PC-9 (cell line): ENCODE measurements at regions not wholly inside any gene's neighbourhood (a gene's known extent, or its start where the extent isn't known, plus 50 kb on each side); places are given as distances from the start of the nearest gene placed in this dataset.
"Not testable (repeated sequence)": the region's sequence is repeated elsewhere in the genome, so short reads cannot be mapped to it uniquely, and the experiment has no call there.

ENCODE experiments used
- BruUV-seq: library from RNA; stranded (reverse); fragments of 400-500 nt; replicated peaks from 2 replicates; lab custom pipeline; 2021; lab: Mats Ljungman, UMichigan
- CTCF ChIA-PET: fragments of 300-600 bp; sonication (Branson Sonifier 250); formaldehyde crosslinking; loops from one replicate; lab custom pipeline; 2022; ENCODE audit warnings: antibody characterized with exemption; lab: Charles Lee
- POLR2A ChIA-PET: fragments of 300-600 bp; sonication (Branson Sonifier 250); formaldehyde crosslinking; loops from one replicate; lab custom pipeline; 2022; ENCODE audit warnings: antibody characterized with exemption; ENCODE audit not compliant: unreplicated experiment; lab: Charles Lee
- DNase-seq, 2 experiments: peaks; one replicate each; pipeline versions ENCODE4 v3.0.0 to v3.0.0-alpha.2; 2015 to 2022; ENCODE audit warnings: mixed read lengths in 1 of 2
- H2AFZ ChIP-seq: fragments of 200-600 bp; sonication (generic); 2 replicates; pipeline ENCODE4 v1.8.1; 2017; ENCODE audit warnings: antibody characterized with exemption
- H3F3A ChIP-seq: fragments of 200-600 bp; sonication (generic); 2 replicates; pipeline ENCODE4 v1.8.1; 2017; ENCODE audit warnings: antibody characterized with exemption, mild to moderate bottlenecking, low read depth; ENCODE audit not compliant: insufficient read depth
- H3K27ac ChIP-seq: fragments of 200-600 bp; sonication (generic); 2 replicates; pipeline ENCODE4 v1.6.1; 2016; ENCODE audit warnings: mixed run types
- H3K27me3 ChIP-seq: fragments of 200-600 bp; sonication (generic); 2 replicates; pipeline ENCODE4 v1.6.1; 2016; ENCODE audit warnings: low read depth, mixed run types; ENCODE audit not compliant: insufficient read depth
- H3K36me3 ChIP-seq: fragments of 200-600 bp; sonication (generic); 2 replicates; pipeline ENCODE4 v1.6.1; 2016; ENCODE audit warnings: low read depth, mixed run types
- H3K4me1 ChIP-seq: fragments of 200-600 bp; sonication (generic); replicated peaks from 2 replicates; pipeline ENCODE4 v1.6.1; 2016; ENCODE audit warnings: mixed run types; ENCODE audit not compliant: insufficient read depth
- H3K4me2 ChIP-seq: fragments of 200-600 bp; sonication (generic); 2 replicates; pipeline ENCODE4 v1.6.1; 2017; ENCODE audit warnings: mixed run types
- H3K4me3 ChIP-seq: fragments of 200-600 bp; sonication (generic); 2 replicates; pipeline ENCODE4 v1.6.1; 2016; ENCODE audit warnings: mixed run types
- H3K79me2 ChIP-seq: fragments of 200-600 bp; sonication (generic); 2 replicates; pipeline ENCODE4 v1.6.1; 2017; ENCODE audit warnings: low read depth, mixed run types
- H3K9me2 ChIP-seq: fragments of 200-600 bp; sonication (generic); 2 replicates; pipeline ENCODE4 v1.8.1; 2017; ENCODE audit warnings: mild to moderate bottlenecking; ENCODE audit not compliant: insufficient read depth
- H3K9me3 ChIP-seq: fragments of 200-600 bp; sonication (generic); 2 replicates; pipeline ENCODE4 v1.8.1; 2016; ENCODE audit warnings: low read depth; ENCODE audit not compliant: insufficient read depth
- H4K20me1 ChIP-seq: fragments of 200-600 bp; sonication (generic); 2 replicates; pipeline ENCODE4 v1.8.1; 2017; ENCODE audit not compliant: insufficient read depth
- CTCF ChIP-seq: fragments of 200-600 bp; sonication (generic); conservative IDR thresholded peaks from 2 replicates; pipeline ENCODE4 v1.6.1; 2017; ENCODE audit warnings: mixed run types, antibody characterized with exemption, mild to moderate bottlenecking, moderate library complexity
- EZH2 ChIP-seq: fragments of 200-600 bp; sonication (generic); IDR thresholded peaks from 2 replicates; pipeline ENCODE4 v1.8.0; 2017; ENCODE audit warnings: antibody characterized with exemption, low read depth
- intact Hi-C: fragments of 100-400 bp; cut with micrococcal nuclease; formaldehyde crosslinking; loops from one replicate; pipeline ENCODE4 v1.10.0; 2022; ENCODE audit not compliant: unreplicated experiment

GRCh38 chr15:22262613-22263020 is 182.3 kb downstream of the OR4M2 start:
- H3K4me3 ChIP-seq: no peak overlapping the region
- no peaks in the 10 kb centered on the region for H3K79me2 ChIP-seq

DNA sequence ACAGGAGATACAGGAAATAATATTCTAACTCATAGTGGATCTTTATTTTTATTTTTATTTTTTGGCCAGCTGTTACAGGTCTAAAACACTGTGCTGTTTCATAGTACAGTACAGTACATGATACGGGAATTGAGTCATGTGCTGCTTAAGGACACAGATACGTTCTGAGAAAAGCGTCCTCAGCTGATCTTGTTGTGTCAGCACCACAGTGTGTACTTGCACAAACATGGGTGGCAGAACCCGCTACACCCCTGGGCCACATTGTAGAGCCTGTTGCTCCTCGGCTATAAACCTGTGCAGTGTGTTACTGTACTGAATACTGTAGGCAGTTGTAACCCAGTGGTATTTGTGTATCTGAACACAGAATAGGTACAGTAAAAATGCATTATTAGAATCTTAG is 183.4 kb downstream of the OR4M2 start:
- TF ChIP-seq EZH2 (no peak), CTCF (no peak)
- no peak overlapping the region for H3K4me2 ChIP-seq
- ChIA-PET CTCF (no interaction called here), POLR2A (no interaction called here)
- no TSS peak for BruUV-seq
- H3K4me1 ChIP-seq: no peaks in the 10 kb centered on the region
- no peak for DNase-seq
- H3K9me2 ChIP-seq: no peaks in the 10 kb centered on the region
- H3K9me3 ChIP-seq: no peaks in the 10 kb centered on the region
- no peaks in the 10 kb centered on the region for H3F3A ChIP-seq
- H3K4me3 ChIP-seq: no peak overlapping the region
- H3K27me3 ChIP-seq: peaks cover 45% of the 10 kb centered on the region
- H2AFZ ChIP-seq: no peak overlapping the region
- no peaks in the 10 kb centered on the region for H4K20me1 ChIP-seq
- H3K27ac ChIP-seq: no peak overlapping the region
- intact Hi-C loops: no loop called here
- H3K36me3 ChIP-seq: no peaks in the 10 kb centered on the region
- H3K79me2 ChIP-seq: no peaks in the 10 kb centered on the region

More at GRCh38 chr15:22262613-22263020, 182.3 kb downstream of the OR4M2 start:
- TF ChIP-seq CTCF (no peak), EZH2 (no peak)
- Histone ChIP-seq H4K20me1 (no peaks in the 10 kb centered on the region), H3K4me1 (no peaks in the 10 kb centered on the region), H3K36me3 (no peaks in the 10 kb centered on the region), H3K9me2 (no peaks in the 10 kb centered on the region), H3K9me3 (no peaks in the 10 kb centered on the region), H3K27me3 (peaks cover 34% of the 10 kb centered on the region), H3F3A (no peaks in the 10 kb centered on the region), H3K4me2 (no peak overlapping the region), H2AFZ (no peak overlapping the region), H3K27ac (no peak overlapping the region)
- POLR2A ChIA-PET: no interaction called here
- CTCF ChIA-PET: no interaction called here
- no peak for DNase-seq
- no TSS peak for BruUV-seq
- intact Hi-C loops: no loop called here

DNA sequence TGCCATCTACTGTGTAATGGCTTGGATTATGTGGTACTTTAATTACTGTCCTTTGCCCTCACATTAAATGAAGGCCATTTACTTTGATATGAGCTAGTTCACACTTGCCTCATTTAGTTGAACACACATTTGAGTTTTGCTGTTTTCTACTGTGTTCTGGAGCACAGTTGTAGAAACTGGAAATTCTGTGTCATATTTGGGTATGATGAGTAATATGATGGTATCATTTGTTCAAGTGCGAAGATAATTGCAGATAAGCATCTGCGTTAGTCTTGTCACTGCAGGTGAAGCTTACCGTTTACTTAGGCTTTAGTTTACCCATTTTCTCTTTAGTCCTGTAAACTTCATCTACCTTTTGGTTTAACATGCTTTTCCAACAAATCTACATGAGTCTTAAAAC is 183.9 kb downstream of the OR4M2 start:
- H3K79me2 ChIP-seq, H4K20me1 ChIP-seq, H3F3A ChIP-seq, H3K36me3 ChIP-seq, CTCF ChIA-PET, H3K4me1 ChIP-seq, H3K4me2 ChIP-seq, H3K9me2 ChIP-seq, POLR2A ChIA-PET, BruUV-seq, intact Hi-C loops, DNase-seq, H2AFZ ChIP-seq, H3K4me3 ChIP-seq, H3K27ac ChIP-seq, H3K9me3 ChIP-seq: not testable (repeated sequence)
- peaks cover 50% of the 10 kb centered on the region for H3K27me3 ChIP-seq
